Effector CD4-positive, alpha-beta T cell (primary cell): ENCODE measurements at regions not wholly inside any gene's neighbourhood (a gene's known extent, or its start where the extent isn't known, plus 50 kb on each side); places are given as distances from the start of the nearest gene placed in this dataset.
"Not testable (repeated sequence)": the region's sequence is repeated elsewhere in the genome, so short reads cannot be mapped to it uniquely, and the experiment has no call there.

Experiments
- DNase-seq: peaks from one replicate; pipeline ENCODE4 v3.0.0-alpha.2; 2020

GRCh38 chr9:30504502-30504905 lies 1879.9 kb upstream of the ACO1 start:
- DNase-seq = no peak

DNA sequence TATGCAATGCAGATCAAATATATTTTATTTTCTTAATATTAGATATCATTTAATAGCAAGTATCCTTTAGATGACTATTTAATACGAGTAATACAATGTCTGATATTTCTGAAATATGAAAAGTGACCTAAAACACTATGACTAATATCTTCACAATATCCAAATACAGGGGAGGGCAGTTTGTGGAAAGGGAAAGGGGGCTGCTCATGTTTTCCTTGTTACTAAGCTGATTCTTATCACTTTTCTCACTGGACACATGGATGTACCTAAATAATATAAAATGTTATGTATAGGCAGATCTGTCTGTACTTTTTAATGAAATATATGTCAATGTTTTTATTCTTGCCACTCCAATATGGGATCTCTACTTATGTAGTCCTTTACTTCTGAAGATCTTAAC lies 1879.1 kb upstream of the ACO1 start:
- no peak for DNase-seq

GRCh38 chr9:30506749-30507148 lies 1877.7 kb upstream of the ACO1 start:
- no peak for DNase-seq

DNA sequence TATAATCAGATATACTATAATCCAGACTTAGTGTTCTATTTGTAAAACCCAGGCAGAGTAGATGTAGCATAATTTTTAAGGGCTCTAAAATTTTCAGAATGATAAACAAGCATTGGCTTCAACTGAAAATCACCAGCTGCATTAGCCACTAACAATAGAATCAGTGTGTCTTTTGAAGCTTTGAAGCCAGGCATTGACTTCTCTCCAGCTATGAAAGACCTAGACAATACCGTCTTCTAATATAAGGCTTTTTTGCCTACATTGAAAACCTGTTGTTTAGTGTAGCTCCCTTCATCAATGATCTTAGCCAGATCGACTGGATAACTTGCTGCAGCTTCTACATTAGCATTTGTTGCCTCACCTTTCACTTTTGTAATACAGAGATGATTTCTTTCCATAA lies 1877.3 kb upstream of the ACO1 start:
- DNase-seq = no peak

GRCh38 chr9:30511666-30512065 lies 1872.8 kb upstream of the ACO1 start:
- DNase-seq = no peak

- DNase-seq = no peak
Observed at GRCh38 chr9:30519166-30519565, 1865.3 kb upstream of the ACO1 start.

DNA sequence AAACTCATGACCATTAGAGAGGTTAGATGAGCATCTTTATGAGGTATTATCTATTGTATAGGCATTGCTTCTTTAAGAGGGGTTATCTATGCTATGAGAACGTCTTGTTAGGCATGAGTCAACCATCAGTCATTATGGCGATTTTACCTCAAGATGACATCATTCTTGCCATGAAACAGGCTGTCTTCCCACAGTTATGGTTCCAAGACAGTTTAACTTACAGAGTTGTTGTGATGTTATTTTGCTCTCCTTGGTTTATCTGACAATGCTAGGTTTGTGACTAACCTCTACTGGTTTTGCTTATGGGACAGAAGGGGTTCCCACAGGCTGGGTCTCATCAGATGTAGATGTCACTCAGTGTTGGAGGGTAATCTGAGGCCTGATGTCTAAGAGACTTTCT lies 1864.7 kb upstream of the ACO1 start:
- DNase-seq = no peak

DNA sequence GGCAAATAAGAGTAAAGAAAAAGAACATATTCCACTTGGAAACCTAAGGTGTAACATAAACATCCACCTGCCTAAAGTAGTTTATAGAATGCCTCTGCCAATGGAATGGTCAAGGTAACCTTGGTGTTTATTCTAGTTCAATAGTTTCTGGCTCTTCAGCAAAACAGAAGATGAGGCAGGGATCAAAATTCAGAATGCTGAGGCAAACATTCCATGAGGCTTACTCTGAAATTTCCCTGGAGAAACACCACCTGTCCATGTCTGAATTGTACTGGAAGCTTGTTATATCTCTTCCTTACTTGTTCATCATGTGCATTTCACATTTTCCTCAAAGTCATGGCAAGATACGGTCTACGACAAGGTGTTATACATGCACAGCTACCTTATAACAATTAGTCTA lies 1862.4 kb upstream of the ACO1 start:
- no peak for DNase-seq

DNA sequence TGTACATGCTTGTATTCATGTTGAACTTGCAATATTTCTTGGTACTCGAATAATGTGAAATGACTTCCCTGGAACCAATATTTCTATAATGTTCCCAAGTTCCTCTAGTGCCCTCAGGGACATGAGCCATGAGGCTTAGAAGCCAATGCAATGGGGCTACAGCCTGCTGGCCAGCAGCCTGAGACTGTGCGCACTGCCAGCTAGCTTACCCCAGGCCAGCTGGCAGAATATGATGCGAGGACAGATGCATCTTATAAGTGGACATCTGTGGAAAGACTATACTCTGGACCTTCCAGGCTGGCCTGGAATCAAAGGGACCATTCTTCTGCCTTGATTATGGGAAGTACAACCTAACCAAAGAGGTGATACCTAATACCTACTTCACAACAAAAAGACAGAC lies 1862.0 kb upstream of the ACO1 start:
- no peak for DNase-seq

DNA sequence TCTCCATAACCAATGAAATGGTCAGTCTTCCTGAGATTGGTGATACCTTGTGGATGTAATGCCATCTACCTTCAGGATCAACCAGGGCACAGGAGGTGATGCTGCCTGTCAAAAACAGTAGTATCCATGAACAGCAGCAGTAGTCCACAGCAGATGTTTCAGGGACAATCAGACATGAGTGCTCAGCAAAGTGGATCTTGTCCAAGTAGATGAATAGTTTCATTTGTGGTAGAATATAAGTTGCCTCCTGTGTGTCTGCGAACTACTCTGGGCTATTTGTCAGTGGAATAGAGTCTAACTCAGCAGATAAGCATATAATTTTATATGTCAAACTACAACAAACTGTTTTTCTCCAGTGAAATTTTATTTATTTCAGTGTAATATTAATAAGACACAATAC lies 1860.1 kb upstream of the ACO1 start:
- DNase-seq = no peak

GRCh38 chr9:30534455-30534854 lies 1850.0 kb upstream of the ACO1 start:
- DNase-seq = no peak

- no peak for DNase-seq
Observed at GRCh38 chr9:30534896-30535295, 1849.5 kb upstream of the ACO1 start.

DNA sequence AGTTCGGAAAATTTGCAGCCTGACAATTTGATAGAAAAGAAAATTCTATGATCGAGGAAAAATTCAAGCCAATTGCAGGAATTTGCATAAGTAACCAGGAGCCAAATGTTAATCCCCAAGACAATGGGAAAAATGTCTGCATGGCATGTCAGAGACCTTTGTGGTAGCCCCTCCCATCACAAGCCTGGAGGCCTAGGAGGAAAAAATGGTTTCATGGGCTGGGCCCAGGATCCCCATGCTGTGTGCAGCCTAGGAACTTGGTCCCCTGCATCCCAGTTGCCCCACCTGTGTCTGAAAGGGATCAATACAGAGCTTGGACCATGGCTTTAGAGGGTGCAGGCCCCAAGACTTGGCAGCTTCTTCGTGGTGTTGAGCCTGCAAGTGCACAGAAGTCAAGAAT lies 1847.9 kb upstream of the ACO1 start:
- no peak for DNase-seq

DNA sequence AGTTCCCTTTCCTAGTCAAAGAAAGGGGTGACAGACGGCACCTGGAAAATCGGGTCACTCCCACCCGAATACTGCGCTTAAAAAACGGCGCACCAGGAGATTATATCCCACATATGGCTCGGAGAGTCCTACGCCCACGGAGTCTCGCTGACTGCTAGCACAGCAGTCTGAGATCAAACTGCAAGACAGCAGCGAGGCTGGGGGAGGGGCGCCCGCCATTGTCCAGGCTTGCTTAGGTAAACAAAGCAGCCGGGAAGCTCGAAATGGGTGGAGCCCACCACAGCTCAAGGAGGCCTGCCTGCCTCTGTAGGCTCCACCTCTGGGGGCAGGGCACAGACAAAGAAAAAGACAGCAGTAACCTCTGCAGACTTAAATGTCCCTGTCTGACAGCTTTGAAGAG lies 1844.7 kb upstream of the ACO1 start:
- DNase-seq = not testable (repeated sequence)

DNA sequence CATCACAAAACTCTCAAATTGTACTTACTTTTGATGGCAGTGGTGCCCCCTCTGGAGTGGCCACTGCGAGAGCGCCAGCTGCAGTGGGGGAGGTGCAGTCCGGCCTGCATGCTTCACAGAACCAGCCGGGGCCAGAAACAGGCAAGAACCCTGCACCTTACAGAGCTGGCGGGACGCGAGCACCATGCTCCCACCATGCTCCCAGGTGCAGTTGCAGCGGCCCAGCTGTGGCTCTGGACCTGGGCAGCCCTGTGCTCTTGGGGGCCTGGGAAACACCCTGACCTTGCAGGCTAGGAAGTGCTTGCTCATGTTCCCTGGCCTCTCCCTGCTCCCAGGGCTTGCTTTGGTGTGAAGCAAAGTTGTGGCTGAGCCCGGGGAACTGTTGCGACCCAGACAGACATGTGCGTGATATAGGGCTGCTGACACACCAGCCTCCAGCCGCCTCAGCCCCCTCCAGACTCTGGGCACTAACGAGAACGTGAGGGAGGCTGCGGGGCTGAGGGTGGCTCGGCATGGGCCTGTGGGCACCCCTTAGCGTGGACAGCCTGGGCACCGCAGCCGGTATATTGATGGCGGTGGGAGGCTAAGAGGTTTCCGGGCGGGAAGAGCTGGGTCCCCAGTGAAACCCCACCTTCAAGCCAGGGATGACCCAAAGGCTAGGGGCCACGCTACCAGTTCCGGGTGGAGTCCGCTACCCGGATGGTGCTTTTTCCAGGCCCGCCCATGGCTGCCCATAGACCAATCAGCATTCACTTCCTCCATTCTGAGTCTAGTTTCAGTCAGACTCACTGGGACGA lies 1809.9 kb upstream of the ACO1 start:
- DNase-seq = no peak

- DNase-seq = no peak
Observed at GRCh38 chr9:30575218-30575617, 1809.2 kb upstream of the ACO1 start.

GRCh38 chr9:30575691-30576090 lies 1808.8 kb upstream of the ACO1 start:
- no peak for DNase-seq

- DNase-seq = no peak
Observed at GRCh38 chr9:30579810-30580209, 1804.6 kb upstream of the ACO1 start.

DNA sequence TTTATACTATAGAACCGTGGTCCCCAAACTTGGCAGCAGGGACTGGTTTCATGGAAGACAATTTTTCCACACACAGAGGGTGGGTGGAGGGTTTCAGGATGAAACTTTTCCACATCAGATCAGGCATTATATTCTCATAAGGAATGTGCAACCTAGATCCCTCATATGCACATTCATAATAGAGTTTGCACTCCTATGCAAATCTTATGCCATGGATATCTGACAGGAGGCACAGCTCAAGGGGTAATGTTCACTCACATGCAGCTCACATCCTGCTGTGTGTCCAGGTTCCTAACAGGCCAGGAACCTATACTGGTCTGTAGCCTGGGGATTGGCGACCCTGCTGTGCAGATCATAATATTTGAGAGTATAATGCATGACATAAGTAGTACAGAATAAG lies 1802.2 kb upstream of the ACO1 start:
- DNase-seq = no peak

GRCh38 chr9:30584559-30584958 lies 1799.9 kb upstream of the ACO1 start:
- no peak for DNase-seq

- DNase-seq = no peak
Observed at GRCh38 chr9:30591461-30591860, 1793.0 kb upstream of the ACO1 start.

DNA sequence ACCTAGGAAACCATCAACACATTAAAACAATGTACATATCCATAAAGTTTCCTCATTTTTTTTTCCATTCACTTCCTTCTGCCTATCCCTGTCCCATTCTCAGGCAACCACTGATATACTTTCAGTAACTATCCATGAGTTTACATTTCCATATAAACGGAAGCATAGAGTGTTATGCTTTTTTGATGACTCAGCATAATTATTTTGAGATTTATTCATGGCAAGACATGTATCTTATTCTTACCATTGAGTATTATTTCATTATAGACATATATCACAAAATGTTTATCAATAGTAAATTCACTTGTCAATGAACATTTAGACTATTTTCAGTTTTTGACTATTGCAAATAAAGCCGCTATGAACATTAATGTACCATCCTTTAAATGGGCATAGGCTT lies 1786.8 kb upstream of the ACO1 start:
- DNase-seq = no peak

- DNase-seq = no peak
Observed at GRCh38 chr9:30605936-30606335, 1778.5 kb upstream of the ACO1 start.

GRCh38 chr9:30609713-30610112 lies 1774.7 kb upstream of the ACO1 start:
- DNase-seq = no peak

DNA sequence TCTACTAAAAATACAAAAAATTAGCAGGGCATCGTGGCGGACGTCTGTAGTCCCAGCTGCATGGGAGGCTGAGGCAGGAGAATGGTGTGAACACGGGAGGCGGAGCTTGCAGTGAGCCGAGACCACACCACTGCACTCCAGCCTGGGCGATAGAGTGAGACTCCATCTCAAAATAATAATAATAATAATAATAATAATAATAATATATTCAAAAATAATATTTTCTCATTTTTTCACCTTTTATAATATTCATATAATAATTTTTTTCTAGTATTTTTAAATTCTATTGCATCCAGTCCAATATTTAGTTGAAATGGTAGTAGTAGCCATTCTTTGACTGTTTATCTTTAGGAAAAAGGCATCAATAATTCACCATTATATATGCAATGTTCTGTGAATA lies 1767.7 kb upstream of the ACO1 start:
- not testable (repeated sequence) for DNase-seq
